GM19324 (cell line): ENCODE measurements at regions not wholly inside any gene's neighbourhood (a gene's known extent, or its start where the extent isn't known, plus 50 kb on each side); places are given as distances from the start of the nearest gene placed in this dataset.
"Not testable (repeated sequence)": the region's sequence is repeated elsewhere in the genome, so short reads cannot be mapped to it uniquely, and the experiment has no call there.

Source experiments
- ATAC-seq: cut with Tn5 transposase; IDR thresholded peaks from one replicate; pipeline ENCODE4 v1.9.1; 2021; ENCODE audit warnings: mild to moderate bottlenecking, moderate library complexity; ENCODE audit not compliant: unreplicated experiment, low FRiP score

DNA sequence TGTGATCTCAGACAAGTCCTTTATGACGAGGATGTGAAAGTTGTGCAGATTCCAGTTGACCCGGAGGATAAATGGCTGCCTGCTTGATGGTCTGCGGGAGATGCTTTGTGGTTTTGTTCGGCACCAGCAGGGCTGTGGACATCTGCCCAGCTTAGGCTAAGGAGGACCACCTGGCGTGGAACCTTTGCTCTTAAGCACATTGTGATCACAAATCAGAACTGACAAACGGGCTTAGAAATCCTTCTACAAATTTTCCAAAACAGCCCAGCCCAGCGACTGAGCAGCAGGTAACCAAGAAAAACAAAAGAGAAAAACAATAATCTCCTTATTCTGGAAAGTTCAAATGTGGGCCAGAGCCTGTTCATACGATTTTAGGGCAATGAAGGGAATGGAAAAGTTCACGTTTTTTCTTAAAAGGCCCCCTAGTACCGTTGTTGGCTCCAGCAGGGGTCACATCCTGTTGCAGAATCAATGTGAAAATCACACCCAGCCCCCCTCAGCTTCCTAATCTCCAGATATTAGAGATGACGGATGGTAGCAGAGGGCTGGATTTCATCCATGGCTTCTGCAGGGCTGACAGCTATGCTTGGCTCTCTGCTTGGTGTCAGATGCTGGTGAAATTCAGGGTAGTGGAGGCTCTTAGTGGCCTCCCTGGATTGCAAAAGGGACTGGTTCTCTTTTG, 81.1 kb upstream of the RFLNA start:
- ATAC-seq: no peak

DNA sequence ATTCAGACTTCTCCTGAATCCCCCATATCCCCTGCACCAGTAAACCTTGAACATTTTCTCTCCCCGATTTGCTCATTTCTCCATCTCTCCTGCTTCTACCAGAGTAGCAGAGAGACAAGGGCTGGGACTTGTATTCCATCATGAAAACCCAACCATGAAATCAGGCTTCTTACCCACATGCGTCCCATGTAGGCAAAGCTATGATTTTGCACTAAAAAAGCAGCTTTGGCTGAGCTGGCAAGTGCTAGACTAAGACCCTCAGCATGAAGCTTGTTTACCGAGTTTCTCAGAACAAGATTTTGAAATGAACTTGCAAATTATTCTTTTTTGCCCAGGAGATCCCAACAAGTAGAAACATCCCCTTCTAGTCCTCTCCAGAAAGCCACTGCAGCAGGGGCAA, 80.3 kb upstream of the RFLNA start:
- no peak for ATAC-seq

DNA sequence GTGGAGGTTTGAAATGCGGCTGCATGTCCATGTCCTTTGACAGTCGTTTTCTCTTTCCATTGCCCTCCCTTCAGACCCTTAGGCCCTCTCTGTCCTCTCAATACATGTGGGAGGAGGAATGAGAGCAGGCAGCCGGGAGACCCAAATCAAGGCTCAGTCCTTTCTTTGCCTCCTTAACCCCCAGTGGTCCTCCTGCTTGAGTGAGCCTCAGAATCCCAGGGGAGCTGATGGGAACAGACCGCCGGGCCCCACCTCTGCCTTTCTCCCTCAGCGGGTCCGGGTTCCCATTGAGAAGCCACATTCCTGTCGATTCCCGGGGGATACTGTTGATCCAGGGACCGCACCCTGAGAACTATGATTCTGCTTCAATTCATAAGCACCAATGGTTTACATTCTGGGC, 77.9 kb upstream of the RFLNA start:
- no peak for ATAC-seq

DNA sequence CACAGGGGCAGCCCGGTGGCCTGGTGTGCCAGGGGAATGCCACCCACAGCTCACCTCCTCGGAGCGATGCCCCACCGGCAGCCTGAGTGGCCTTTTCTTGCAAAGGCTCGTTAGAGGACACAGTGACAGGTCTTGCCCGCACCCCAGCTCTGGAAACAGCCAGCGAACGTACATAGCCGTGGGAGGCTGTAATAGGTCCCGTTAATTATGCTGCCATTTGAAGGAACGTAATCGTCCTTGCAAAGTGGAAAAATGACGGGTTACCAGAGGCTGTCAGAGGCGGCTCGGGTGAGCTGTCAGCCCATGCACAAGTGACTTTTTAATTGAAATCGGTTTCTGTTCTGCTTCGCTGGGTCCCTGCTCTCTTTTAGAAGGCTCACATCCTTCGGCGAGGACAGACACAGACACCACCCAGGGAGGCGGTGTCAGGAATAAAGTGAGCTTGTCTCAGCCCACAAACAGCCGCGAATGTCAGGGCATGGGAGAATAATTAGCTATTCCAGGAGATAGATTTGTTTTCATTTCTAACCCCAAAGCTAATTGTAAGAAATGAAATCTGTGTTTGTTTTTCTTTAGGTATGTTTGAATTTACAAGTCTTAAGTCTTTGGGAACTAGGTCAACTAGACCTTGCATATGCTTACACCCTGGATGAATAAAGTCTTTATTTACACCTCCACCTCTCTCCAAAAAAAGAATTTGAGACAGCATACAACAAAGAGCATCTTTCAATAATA, 77.2 kb upstream of the RFLNA start:
- no peak for ATAC-seq

DNA sequence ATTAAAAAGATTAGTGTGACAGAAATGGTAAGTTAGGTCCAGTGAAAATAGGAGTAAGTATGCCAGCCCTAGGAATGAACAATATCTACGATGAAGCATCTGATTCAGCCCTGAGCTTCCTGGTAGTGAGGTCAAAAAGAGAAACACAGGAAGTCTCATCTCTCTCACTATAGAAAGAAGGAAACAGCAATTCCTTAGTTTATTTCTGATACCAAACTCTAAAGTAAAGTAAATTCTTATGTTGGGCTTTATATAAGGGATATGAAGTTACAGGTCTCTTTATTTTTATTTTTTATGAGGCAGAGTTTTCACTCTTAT, 76.7 kb upstream of the RFLNA start:
- no peak for ATAC-seq

DNA sequence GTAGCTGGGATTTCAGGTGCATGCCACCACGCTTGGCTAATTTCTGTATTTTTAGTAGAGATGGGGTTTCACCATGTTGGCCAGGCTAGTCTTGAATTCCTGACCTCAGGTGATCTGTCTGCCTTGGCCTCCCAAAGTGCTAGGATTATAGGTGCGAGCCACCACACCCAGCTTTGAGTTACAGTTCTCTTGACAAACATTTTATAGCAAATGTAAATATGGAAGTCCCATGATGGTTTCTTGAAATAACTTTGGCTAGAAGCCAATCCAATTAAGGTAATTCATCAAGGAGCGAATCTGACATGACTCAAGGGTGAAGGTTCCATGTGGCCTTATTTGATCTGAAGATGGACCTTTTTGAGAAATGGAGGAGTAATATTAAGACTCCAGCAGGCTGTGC, 76.2 kb upstream of the RFLNA start:
- not testable (repeated sequence) for ATAC-seq

DNA sequence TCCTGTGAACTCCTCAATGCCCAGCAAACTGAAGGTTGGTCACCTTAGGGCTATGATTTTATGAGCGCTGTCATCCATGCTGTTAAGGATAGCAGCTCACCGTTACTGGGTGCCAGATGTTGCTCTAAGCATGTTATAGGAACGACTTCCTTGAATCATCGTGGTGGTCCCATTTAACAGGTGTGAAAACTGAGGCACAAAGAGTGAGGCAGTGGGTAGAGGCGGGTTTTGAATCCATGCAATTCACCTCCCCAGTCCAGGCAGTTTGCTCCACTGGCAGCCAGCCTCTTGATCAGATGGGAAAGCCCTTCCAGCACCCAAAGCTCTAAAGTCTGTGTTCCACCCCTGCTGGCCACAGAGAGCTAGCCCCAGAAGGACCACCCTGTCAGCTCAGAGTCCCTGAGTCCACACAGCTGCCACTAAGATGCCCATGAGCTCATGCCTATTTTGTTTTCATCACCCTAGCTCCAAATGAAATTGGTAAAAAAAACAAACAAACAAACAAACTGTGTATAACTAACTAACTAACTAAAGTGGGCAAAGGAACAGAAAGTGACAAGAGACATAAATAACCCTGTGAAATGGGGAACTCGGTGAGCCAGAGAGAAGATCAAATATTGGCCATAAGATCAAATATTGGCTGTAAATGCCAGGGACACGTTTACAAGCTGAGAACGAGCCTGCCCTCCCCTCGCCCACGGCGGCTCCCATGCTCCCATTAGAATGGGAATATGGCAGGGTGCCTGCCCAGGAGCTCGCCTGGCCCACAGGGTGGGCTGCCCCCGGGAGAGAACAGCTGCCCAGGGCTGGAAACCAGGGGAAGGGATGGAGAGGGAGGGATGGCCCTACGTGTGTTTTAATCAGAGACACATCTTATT, 72.3 kb upstream of the RFLNA start:
- no peak for ATAC-seq

DNA sequence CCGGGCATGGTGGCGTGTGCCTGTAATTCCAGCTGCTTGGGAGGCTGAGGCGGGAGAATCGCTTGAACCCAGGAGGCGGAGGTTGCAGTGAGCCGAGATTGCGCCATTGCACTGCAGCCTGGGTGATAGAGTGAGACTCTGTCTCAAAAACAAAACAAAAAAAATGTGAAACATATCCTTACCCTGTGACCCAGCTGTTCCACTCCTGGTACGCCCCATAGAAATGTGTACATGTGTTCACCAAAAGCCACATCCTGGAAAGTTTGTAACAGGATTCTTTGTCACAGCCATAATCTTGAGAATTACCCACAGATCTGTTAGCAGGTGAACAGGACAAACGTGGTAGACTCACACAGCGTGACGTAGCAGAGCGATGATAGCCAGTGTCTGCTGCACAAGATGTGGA, 71.2 kb upstream of the RFLNA start:
- ATAC-seq: not testable (repeated sequence)

DNA sequence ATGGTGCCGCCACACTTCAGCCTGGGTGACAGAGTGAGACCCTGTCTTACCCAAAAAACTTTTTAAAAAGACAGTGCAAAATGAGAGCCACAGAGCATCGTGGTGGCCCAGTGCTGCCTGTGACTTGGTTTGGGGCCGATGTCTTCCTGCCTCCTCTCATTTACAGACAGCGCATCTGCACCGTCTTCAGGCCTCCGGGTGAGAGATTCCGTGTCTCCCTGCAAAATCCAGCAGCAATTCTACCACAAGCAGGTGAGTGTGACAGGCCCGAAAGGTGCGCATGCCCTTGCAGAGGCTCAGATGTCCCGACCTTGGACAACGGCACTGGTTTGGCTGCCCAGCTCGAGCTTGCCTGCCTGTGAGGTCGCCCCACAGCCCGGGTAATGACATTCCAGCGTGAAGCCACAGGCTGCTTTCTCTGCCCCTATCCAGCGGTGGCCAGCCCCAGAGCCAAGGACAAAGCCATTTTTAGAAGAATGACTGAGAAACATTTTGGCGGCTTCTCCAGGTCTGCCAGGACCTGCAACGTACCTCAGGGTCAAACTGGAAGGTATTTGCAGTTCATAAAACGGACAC, 70.3 kb upstream of the RFLNA start:
- ATAC-seq: no peak

DNA sequence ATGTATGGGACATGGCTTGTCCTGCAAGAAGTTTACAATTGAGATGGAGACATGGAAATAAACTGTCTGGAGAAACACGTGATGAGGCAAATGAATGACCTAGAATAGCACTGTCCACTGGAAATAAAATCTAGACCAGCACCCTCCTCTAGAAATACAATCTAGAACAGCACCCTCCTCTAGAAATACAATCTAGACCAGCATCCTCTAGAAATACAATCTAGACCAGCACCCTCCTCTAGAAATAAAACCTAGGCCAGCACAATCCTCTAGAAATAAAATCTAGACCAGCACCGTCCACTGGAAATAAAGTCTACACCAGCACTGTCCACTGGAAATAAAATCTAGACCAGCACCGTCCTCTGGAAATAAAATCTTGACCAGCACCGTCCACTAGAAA, 69.2 kb upstream of the RFLNA start:
- no peak for ATAC-seq

DNA sequence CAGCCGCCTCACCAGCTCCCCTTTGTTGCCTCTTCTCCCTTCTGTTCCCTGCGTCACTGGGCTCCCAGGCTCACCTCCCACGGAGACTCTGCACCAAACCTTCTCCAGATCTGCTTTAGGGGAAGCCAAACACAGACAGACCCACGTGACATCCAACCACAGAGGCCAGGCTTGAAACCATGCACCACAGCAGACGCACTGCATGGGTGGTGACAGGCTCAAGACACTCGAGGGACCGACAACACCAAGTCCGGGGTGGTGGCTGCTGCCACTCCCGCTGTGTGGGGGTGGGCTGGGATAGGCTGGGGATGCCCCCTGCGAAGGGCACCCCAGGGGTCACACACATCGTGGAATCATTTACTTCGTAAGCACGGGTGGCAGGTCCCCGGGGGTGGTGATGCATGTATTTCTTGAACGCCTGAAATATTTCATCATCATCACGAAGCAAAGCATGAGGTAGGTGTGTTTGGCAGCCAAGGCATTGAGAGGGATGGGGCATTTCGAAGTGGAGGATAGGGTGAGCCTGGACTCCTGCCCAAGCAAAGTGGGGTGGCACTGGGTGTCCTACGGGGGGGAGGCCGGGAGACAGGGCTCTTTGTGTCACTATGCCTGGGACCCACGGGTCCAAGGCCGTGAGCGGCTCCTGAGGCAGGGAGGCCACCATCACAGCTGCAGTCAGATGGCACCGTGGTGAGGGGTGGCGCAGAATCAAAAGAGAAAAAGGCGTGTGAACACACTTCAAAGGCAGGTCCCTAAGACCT, 66.8 kb upstream of the RFLNA start:
- no peak for ATAC-seq

DNA sequence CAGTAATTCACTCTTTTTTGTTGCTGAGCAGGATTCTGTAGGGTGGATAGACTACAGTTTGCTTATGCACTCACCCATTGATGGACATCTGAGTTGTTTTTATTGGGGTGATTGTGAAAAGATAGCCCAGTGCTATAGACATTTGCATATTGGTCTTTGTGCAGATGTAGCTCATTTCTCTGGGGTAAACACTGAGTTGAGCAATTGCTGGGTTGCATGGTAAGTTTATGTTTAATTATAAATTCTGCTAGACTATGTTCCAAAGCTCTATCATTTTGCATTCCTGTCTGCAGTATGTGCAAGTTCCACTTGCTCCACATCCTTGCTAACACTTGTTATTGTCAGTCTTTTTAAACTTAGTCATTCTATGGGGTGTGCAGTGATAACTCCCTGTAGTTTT, 65.4 kb upstream of the RFLNA start:
- no peak for ATAC-seq

DNA sequence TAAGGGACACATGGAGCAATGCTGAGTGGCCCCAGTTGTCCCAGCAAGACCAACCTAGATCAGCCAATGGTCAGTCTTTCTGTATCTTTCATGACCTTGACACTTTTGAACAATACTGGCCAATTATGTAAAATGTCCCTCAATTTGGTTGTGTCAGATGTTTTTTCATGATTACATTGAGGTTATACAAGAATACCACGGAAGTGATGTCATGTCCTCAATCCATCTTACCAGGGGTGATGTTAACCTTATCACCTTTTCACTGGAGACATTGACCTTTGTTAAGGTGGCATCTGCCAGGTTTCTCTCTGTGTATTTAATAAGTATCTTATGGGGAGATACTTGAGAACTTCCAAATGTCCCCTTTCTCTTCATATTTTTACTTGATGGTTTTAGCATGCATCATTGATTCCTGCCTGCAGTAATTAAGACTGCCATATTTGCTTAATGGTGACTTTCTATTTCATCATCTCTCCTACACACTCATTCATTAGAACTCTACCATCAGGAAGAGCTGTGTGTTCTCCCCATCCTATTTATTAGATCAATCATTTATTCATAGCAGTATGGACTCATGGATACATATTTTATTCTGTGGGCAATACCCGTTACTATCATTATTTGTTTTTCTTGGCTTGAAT, 64.7 kb upstream of the RFLNA start:
- no peak for ATAC-seq

DNA sequence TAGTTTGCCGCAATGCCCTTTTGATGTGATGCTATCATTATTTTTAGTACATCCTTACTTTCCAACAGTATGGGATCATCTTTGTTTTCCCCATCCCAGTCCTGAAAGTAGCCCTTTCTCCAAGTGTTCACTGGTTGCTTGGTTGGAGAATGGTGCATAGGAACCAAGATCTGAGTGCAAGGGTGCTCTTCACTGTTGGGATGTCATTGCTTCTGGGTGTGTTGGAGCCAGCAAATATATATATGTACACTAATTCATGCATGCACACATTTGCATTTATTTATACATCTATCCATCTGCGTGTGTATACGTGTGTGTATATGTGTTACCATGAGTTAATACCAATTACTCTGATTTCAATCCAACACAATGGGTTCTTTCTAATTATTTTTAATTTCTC, 64.1 kb upstream of the RFLNA start:
- ATAC-seq: no peak

DNA sequence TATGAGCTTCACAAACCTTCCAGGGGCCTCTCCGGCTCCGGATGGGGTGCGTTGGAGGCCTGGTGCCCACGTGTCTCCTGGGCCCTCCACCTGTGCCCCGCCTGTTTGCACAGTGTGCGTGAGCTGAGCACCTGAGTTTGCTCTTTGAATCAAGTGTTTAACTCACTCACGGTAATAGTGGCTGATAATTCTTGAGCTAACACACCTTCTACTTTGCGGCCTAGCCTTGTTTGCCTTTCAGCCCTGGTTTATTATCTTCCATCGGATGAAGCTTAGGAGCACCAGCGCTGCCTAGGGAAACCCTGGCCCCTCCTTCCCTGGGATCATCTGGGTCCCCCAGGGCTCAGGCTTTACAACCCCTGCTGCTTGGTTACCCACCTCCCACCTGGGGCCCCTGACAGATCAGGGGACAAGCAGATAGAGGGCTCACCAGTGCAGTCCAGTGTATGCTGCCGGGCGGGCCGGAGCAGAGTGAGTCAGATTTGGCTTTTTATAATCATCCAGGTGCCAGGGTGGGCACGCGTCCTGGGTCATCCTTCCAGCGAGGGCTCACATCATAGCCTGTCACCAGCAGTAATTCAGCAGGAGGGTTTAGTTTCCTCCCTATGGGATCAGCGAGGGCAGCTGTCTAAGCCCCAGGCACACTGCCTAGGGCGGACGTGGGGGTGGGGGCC, 62.8 kb upstream of the RFLNA start:
- no peak for ATAC-seq

DNA sequence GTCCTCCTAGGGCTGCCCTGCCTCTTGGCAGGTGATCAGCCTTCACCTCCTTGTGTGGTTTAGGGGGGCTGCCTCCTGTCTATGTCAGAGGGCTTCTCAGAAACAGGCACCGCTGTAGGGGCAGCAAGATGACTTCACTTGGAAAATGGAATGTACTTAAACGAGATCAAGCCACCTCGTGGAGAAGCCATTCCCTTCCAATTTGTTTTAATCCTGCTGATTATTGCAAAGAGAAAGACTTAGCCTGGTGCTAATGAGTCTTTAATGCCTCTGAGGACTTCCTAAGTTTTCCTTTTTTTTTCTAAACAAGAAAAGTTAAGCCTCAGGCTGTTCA, 62.3 kb upstream of the RFLNA start:
- ATAC-seq: no peak

DNA sequence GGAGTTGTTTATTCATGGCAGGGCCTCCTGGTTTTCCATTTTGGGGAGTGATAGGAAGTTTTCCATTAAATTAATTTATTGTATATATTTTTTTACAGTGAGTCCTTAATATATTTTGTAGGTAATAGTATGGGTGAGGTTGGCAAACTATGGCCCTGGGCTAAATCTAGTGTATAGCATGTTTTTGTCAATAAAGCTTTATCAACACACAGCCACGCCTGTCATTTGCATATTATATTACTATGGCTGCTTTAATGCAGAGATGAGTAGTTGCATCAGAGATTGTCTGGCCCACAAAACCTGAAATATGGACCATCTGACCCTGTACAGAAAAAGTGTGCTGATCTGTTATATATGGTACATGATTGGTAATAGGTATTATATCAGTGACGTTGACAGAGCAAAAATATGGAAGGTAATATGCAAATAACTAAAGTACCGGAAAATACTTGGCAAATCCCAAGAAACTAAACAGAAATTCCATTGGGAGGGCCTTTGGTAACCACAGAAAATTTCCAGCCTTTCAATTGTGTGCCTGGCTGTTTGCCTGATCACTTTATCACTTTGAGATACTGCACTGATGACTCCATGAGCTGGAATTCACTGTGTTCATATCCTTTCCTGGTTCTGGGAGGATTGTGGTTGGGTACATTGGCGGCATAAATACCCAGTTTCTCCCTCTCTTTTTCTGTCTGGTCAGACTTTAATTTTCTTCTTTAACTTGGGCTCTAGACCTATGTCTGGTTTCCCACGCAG, 61.7 kb upstream of the RFLNA start:
- ATAC-seq: no peak

DNA sequence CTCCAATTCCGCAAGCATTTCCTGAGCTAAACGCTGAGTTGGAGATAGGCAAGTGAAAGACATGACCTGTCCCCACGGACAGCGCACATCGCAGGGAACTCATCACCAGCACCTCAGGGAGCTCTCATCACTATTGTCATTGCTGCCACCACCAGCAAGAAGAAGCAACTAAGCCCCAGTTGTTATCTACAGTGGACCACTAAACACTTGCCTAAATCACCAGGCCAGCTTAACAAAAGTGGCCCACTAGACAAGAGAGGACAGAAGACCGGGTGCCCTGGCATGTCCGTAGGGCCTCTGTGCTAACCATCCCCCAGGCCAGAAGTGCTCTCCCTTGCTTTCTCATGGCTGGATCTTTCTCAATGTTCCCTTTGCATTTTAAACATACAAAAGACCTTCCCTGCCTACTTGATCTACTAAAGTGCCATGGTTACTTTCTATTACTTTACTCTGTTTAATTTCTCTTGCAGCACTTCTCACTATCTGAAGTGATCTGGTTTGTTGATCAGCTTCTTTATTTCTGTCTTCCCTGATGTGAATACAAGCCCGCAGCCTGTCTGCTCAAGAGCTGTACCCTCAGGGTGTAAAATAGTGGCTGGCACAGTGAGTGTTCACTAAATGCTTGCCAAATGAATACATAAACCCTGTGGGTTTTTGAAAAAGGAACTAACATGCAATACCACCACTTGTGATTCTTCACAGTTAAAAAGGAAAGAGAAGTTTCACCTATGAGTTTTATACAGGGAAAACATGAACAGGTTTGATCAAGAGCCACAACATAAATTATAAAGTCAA, 60.9 kb upstream of the RFLNA start:
- no peak for ATAC-seq
